ENCODE measurements at regions not wholly inside any gene's neighbourhood (a gene's known extent, or its start where the extent isn't known, plus 50 kb on each side); places are given as distances from the start of the nearest gene placed in this dataset.
"Not testable (repeated sequence)": the region's sequence is repeated elsewhere in the genome, so short reads cannot be mapped to it uniquely, and the experiment has no call there.

DNA sequence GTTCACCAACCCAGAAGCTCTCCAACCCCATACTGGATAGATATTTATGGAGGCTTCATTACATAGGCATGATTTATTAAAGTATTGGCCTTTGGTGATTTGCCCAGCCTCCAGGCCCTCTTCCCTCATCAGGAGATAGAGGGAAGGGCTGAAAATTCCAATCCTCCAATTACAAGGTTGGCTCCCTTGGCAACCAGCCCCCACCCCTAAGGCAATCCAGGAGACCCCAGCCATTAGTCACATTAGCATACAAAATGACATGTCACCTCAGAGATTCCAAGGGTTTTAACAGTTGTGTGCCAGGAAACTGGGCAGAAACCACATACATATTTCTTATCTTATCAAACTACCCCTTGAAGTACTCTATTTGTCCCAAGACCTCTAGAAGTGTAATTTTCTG, 210.0 kb downstream of the HINT1 start:
- DNase-seq (ENCODE audit: low spot score): no peak

GRCh38 chr5:130954336-130954735, 210.7 kb downstream of the HINT1 start:
- DNase-seq (ENCODE audit: low spot score): no peak

DNA sequence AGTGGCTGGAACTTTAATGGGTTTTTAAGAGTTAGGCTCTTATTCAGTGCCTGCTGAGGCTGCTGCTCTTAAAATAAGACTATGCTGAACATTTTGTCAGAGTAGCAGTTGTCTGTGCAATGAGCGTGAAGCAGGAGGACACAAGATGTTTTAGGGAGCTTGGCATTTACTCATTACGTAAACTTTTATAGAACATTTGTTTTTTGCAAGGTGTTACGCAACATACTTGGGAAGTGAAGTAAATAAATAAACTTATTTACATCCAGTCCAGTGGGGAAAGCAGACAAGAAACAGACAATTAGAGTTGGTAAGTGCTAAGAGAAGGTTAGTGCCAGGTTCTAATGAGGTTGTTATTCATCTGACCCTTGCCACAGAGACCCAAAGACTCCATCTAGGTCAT, 226.0 kb downstream of the HINT1 start:
- no peak for DNase-seq (ENCODE audit: low spot score)

DNA sequence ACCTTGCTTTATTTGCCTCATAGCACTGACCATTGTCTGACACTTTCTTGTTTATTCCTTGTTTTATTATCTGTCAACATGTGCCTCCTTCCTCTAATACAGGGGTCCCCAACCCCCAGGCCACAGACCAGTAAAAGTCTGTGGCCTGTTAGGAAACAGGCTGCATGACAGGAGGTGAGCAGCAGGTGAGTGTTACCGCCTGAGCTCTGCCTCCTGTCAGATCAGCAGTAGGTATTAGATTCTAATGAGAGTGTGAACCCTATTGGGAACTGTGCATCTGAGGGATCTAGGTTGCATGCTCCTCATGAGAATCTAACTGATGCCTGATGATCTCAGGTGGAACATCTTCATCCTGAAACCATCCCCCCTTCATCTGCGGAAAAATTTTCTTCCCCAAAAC, 228.0 kb downstream of the HINT1 start:
- DNase-seq (ENCODE audit: low spot score): no peak

GRCh38 chr5:130923543-130924124, 241.4 kb downstream of the HINT1 start:
- DNase-seq (ENCODE audit: low spot score): no peak

- DNase-seq (ENCODE audit: low spot score): peak; percentile 39
Measured at GRCh38 chr5:130912088-130912487, 253.0 kb downstream of the HINT1 start.

DNA sequence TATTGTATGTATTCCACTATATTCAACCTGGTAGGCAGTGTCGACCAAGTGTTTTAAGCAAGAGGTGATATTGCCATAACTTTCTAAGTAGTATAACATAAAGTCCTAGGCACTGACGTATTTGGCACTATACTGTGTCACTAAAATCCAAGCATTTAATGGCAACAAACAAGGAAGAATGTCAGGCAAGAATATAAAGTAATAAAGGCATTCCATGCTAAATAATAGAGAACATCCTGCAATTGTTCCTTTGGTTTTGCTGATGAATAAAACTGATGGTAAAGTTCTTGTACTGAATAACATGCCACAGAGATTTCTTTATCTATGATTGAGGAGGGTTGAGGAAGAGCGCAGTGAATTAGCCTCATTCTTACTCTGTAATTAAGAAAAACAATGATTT, 256.9 kb downstream of the HINT1 start:
- DNase-seq (ENCODE audit: low spot score): no peak

DNA sequence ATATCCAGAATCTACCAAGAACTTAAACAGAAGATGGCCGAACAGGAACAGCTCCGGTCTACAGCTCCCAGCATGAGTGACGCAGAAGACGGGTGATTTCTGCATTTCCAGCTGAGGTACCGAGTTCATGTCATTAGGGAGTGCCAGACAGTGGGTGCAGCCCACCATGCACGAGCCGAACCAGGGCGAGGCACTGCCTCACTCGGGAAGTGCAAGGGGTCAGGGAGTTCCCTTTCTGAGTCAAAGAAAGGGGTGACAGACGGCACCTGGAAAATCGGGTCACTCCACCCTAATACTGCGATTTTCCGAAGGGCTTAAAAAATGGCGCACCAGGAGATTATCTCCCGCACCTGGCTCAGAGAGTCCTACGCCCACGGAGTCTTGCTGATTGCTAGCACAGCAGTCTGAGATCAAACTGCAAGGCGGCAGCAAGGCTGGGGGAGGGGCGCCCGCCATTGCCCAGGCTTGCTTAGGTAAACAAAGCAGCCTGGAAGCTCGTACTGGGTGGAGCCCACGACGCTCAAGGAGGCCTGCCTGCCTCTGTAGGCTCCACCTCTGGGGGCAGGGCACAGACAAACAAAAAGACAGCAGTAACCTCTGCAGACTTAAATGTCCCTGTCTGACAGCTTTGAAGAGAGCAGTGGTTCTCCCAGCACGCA, 267.4 kb downstream of the HINT1 start:
- not testable (repeated sequence) for DNase-seq (ENCODE audit: low spot score)

GRCh38 chr5:130897181-130897536, 267.9 kb downstream of the HINT1 start:
- DNase-seq (ENCODE audit: low spot score): not testable (repeated sequence)

DNA sequence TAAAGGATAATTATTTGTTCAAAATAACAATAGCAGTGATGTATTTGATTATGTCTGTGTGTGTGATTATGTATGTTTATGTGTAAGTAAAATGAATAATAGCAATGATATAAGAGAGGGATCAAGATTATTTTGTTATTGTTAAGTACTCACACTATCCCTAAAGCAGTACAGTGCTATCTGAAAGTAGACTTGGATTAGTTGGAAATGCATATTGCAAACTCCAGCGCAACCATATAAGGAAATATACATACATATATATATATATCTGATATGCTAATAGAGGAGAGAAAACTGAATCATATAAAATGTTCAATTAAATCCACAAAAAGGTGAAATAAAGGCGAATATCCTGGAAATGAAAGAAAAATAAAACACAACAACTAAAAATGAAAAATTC, 268.4 kb downstream of the HINT1 start:
- no peak for DNase-seq (ENCODE audit: low spot score)

GRCh38 chr5:130893006-130893405, 272.1 kb downstream of the HINT1 start:
- DNase-seq (ENCODE audit: low spot score): no peak

- no peak for DNase-seq (ENCODE audit: low spot score)
Measured at GRCh38 chr5:130890610-130891009, 274.4 kb downstream of the HINT1 start.

DNA sequence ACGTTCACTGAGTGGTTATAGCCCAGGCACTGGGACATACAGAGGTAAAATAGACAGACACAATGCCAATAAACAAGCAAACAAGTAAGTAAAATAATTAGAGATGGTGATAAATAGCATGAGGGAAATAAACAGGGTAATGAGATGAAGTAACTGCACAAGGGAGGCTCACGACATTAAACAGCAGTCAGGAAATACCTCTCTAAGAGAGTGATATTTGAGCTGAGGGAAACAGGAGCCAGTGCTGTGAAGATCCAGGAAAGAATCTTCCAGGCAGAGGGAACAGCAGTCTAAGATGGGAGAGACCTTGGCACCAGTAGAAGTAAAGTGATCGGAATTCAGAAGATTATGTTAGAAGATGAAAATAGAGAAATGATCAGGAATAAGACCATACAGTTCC, 279.4 kb downstream of the HINT1 start:
- DNase-seq (ENCODE audit: low spot score): no peak

GRCh38 chr5:130885027-130885426, 280.0 kb downstream of the HINT1 start:
- DNase-seq (ENCODE audit: low spot score): no peak

DNA sequence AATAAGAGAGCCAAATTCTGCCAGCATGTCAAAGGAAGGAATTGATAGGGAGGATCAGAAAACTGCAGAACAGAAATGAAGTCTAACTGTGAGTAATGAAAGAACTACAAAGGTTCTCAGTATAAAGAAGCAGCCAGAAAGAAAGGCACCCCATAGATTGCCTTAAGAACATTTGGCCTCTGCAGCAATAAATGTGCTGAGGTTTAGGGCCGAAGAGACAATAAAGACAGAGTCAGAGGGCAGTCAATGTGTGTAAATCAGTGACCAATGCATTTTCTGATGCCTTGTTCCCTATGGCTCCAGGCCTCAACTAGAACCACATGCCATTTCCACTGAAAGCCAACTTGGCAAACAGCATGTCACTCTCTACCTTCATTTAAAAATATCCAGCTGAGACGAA, 281.0 kb downstream of the HINT1 start:
- no peak for DNase-seq (ENCODE audit: low spot score)

GRCh38 chr5:130875656-130876055, 289.4 kb downstream of the HINT1 start:
- no peak for DNase-seq (ENCODE audit: low spot score)

GRCh38 chr5:130874861-130875417, 290.1 kb downstream of the HINT1 start:
- DNase-seq (ENCODE audit: low spot score): peak; percentile 30

- peak; percentile 60 for DNase-seq (ENCODE audit: low spot score)
Measured at GRCh38 chr5:130871346-130872086, 293.5 kb downstream of the HINT1 start.

GRCh38 chr5:130870691-130871090, 294.4 kb downstream of the HINT1 start:
- no peak for DNase-seq (ENCODE audit: low spot score)

DNA sequence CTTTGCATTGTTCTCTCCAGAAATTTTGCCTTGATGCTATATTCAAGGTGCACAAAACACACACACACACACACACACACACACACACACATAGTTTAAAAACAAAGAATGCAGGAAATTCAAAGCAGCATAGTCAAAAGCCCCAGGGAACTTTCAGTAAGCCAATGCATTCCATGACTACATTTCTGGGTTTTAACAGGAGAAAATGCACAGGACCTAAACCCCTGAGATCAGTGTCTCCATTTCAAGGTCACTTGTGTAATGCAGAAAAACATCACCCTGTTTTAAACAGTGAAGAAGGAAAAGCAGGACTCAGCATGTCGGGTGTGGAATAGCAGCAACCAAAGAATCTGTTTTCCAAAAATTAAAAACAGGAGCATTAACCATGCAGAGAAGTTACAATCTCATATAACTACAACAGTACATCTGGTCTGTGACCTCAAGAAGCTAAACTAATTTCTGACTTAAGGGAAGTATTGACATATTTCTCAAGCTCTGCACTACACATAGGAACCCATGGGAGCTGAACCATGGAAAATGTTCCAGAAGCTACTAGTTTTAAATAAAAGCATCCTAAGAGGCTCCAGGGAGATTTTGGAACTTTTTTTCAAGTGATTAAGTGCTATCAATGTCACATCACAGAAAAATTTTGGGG, 296.7 kb downstream of the HINT1 start:
- DNase-seq (ENCODE audit: low spot score): no peak

- no peak for DNase-seq (ENCODE audit: low spot score)
Measured at GRCh38 chr5:130845049-130845765, 319.8 kb downstream of the HINT1 start.
